SK-N-MC (cell line): ENCODE measurements at regions not wholly inside any gene's neighbourhood (a gene's known extent, or its start where the extent isn't known, plus 50 kb on each side); places are given as distances from the start of the nearest gene placed in this dataset.

Experiments
- DNase-seq: peaks from one replicate; pipeline ENCODE4 v3.0.0-alpha.2; 2011; ENCODE audit warnings: low read depth, low spot score
- H3K27ac ChIP-seq: fragments of 200-600 bp; sonication (generic); 2 replicates; pipeline ENCODE4 v1.5.1; 2016; ENCODE audit warnings: mixed run types
- H3K36me3 ChIP-seq: fragments of 200-600 bp; sonication (generic); 2 replicates; pipeline ENCODE4 v1.6.1; 2017; ENCODE audit warnings: antibody characterized with exemption, low read length, mixed read lengths; ENCODE audit not compliant: insufficient read depth
- H3K4me3 ChIP-seq: fragments of 200-600 bp; sonication (generic); 2 replicates; pipeline ENCODE4 v1.5.1; 2016
- H3K9ac ChIP-seq: fragments of 200-600 bp; sonication (generic); 2 replicates; pipeline ENCODE4 v1.8.0; 2017; ENCODE audit warnings: mixed run types, mixed read lengths; ENCODE audit not compliant: insufficient read length
- H3K9me3 ChIP-seq: fragments of 200-600 bp; sonication (generic); 2 replicates; pipeline ENCODE4 v1.6.1; 2017; ENCODE audit warnings: low read depth, mild to moderate bottlenecking, antibody characterized with exemption, low read length, moderate library complexity, mixed read lengths
- EZH2 ChIP-seq: fragments of 200-600 bp; sonication (generic); IDR thresholded peaks from one replicate; pipeline ENCODE4 v1.6.1; 2017; ENCODE audit warnings: antibody characterized with exemption
- FOXP2 ChIP-seq: optimal IDR thresholded peaks from 2 replicates; pipeline ENCODE3; 2011; ENCODE audit warnings: mild to moderate bottlenecking, moderate library complexity; ENCODE audit not compliant: insufficient read depth; ENCODE audit errors: extremely low read length, control extremely low read depth
- POLR2AphosphoS5 ChIP-seq: IDR thresholded peaks from 2 replicates; pipeline ENCODE4 v1.6.1; 2012; ENCODE audit warnings: mild to moderate bottlenecking, low read depth, low read length, borderline replicate concordance

- H3K9me3 ChIP-seq, result no peaks in the 10 kb centered on the region
- TF ChIP-seq EZH2 (no peak), FOXP2 (no peak), POLR2AphosphoS5 (no peak)
- H3K9ac ChIP-seq, result no peak overlapping the region
- no peak overlapping the region for H3K27ac ChIP-seq
- DNase-seq, result no peak
- peak overlapping the region; percentile 22; the same call in 1 of the 2 replicates for H3K4me3 ChIP-seq
- H3K36me3 ChIP-seq, result no peaks in the 10 kb centered on the region
These were observed 110.9 kb upstream of the ANKRD55 start for GRCh38 chr5:56343988-56344387.

GRCh38 chr5:56342616-56343015, 109.5 kb upstream of the ANKRD55 start:
- no peaks in the 10 kb centered on the region for H3K9me3 ChIP-seq
- H3K4me3 ChIP-seq, result no peak overlapping the region
- no peak for DNase-seq
- no peaks in the 10 kb centered on the region for H3K36me3 ChIP-seq
- H3K27ac ChIP-seq, result no peak overlapping the region
- TF ChIP-seq FOXP2 (no peak), EZH2 (no peak), POLR2AphosphoS5 (no peak)
- no peak overlapping the region for H3K9ac ChIP-seq

- TF ChIP-seq POLR2AphosphoS5 (no peak), FOXP2 (no peak), EZH2 (no peak)
- H3K27ac ChIP-seq, result no peak overlapping the region
- no peak for DNase-seq
- no peak overlapping the region for H3K4me3 ChIP-seq
- H3K9ac ChIP-seq, result no peak overlapping the region
- H3K9me3 ChIP-seq, result no peaks in the 10 kb centered on the region
- H3K36me3 ChIP-seq, result no peaks in the 10 kb centered on the region
These were observed 107.3 kb upstream of the ANKRD55 start for GRCh38 chr5:56340196-56340980.

GRCh38 chr5:56339732-56340131, 106.6 kb upstream of the ANKRD55 start:
- no peak overlapping the region for H3K4me3 ChIP-seq
- DNase-seq, result no peak
- H3K9ac ChIP-seq, result no peak overlapping the region
- H3K36me3 ChIP-seq, result no peaks in the 10 kb centered on the region
- H3K27ac ChIP-seq, result no peak overlapping the region
- no peaks in the 10 kb centered on the region for H3K9me3 ChIP-seq
- TF ChIP-seq FOXP2 (no peak), EZH2 (no peak), POLR2AphosphoS5 (no peak)

- TF ChIP-seq EZH2 (no peak), POLR2AphosphoS5 (no peak), FOXP2 (no peak)
- Histone ChIP-seq H3K9me3 (no peaks in the 10 kb centered on the region), H3K27ac (no peak overlapping the region)
These were observed 104.7 kb upstream of the ANKRD55 start for GRCh38 chr5:56337715-56338319.

GRCh38 chr5:56335212-56335611, 102.1 kb upstream of the ANKRD55 start:
- Histone ChIP-seq H3K36me3 (no peaks in the 10 kb centered on the region), H3K9me3 (no peaks in the 10 kb centered on the region), H3K9ac (no peak overlapping the region), H3K27ac (no peak overlapping the region), H3K4me3 (no peak overlapping the region)
- TF ChIP-seq EZH2 (no peak), POLR2AphosphoS5 (no peak), FOXP2 (no peak)
- DNase-seq, result no peak

More at GRCh38 chr5:56337715-56338319, 104.7 kb upstream of the ANKRD55 start:
- no peak overlapping the region for H3K9ac ChIP-seq
- no peak overlapping the region for H3K4me3 ChIP-seq
- DNase-seq, result no peak
- no peaks in the 10 kb centered on the region for H3K36me3 ChIP-seq

GRCh38 chr5:56330806-56331205, 97.7 kb upstream of the ANKRD55 start:
- TF ChIP-seq POLR2AphosphoS5 (no peak), FOXP2 (no peak), EZH2 (no peak)
- H3K9me3 ChIP-seq, result no peaks in the 10 kb centered on the region
- H3K9ac ChIP-seq, result no peak overlapping the region
- H3K27ac ChIP-seq, result 0 out of 2 replicates have a peak overlapping the region, but pooled peaks have one; percentile 27
- no peak for DNase-seq
- peak overlapping the region; percentile 9 for H3K4me3 ChIP-seq
- H3K36me3 ChIP-seq, result no peaks in the 10 kb centered on the region

GRCh38 chr5:56330167-56330566, 97.0 kb upstream of the ANKRD55 start:
- H3K9me3 ChIP-seq, result no peaks in the 10 kb centered on the region
- no peaks in the 10 kb centered on the region for H3K36me3 ChIP-seq
- H3K9ac ChIP-seq, result no peak overlapping the region
- TF ChIP-seq FOXP2 (peak; percentile 41), EZH2 (no peak)
- 0 out of 2 replicates have a peak overlapping the region, but pooled peaks have one; percentile 27 for H3K27ac ChIP-seq
- peak overlapping the region; percentile 9 for H3K4me3 ChIP-seq
- peak; percentile 68 for DNase-seq
